ENCODE measurements at regions not wholly inside any gene's neighbourhood (a gene's known extent, or its start where the extent isn't known, plus 50 kb on each side); places are given as distances from the start of the nearest gene placed in this dataset.

DNA sequence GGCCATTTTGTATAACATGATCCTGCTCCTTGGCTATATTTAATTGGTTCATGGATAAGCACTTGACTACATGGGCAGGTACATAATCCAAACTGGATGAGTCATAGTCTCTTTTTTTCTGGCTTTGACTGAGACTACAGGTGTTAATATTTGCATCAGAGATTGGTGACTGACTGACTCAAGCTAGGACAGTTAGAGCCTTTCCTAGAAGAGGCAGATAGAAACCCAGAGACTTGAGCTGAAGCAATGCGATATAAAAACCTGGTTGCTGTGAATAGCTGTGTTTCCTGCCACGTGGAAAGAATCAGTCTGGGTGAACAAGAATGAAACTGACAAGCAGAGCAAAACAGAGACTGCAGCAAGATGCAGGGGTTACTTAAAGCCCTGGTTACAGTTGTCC is 81.0 kb downstream of the SAMD9 start:
- no peak for TF ChIP-seq CTCF (IDR thresholded peaks at IDR 0.05; ENCODE audit: borderline replicate concordance, extremely low read depth, low read length, poor library complexity, severe bottlenecking)
- TF ChIP-seq EZH2 (IDR thresholded peaks at IDR 0.05; ENCODE audit: borderline replicate concordance, low read depth, low read length, severe bottlenecking), result no peak
